ENCODE measurements at regions not wholly inside any gene's neighbourhood (a gene's known extent, or its start where the extent isn't known, plus 50 kb on each side); places are given as distances from the start of the nearest gene placed in this dataset.

DNA sequence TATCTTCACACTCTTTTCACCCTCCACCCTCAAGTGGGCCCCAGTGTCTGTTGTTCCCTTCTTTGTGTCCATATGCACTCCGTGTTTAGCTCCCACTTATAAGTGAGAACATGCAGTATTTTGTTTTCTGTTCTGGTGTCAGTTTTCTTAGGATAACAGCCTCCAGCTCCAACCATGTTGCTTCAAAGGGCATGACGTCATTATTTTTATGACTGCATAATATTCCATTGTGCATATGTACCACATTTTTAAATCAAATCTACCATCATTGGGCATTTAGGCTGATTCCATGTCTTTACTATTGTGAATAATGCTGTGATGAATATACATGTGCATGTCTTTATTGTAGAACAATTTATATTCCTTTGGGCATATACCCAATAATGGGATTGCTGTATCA lies 140.3 kb downstream of the LYPLAL1 start:
- TF ChIP-seq, protein P1, sequence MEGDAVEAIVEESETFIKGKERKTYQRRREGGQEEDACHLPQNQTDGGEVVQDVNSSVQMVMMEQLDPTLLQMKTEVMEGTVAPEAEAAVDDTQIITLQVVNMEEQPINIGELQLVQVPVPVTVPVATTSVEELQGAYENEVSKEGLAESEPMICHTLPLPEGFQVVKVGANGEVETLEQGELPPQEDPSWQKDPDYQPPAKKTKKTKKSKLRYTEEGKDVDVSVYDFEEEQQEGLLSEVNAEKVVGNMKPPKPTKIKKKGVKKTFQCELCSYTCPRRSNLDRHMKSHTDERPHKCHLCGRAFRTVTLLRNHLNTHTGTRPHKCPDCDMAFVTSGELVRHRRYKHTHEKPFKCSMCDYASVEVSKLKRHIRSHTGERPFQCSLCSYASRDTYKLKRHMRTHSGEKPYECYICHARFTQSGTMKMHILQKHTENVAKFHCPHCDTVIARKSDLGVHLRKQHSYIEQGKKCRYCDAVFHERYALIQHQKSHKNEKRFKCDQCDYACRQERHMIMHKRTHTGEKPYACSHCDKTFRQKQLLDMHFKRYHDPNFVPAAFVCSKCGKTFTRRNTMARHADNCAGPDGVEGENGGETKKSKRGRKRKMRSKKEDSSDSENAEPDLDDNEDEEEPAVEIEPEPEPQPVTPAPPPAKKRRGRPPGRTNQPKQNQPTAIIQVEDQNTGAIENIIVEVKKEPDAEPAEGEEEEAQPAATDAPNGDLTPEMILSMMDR (conservative IDR thresholded peaks at IDR 0.05; ENCODE audit: low read length): no peak
- no peak for TF ChIP-seq EZH2phosphoT487 (IDR thresholded peaks at IDR 0.05; ENCODE audit: borderline replicate concordance, low read depth, low read length)
